SK-N-SH (cell line): ENCODE measurements at regions not wholly inside any gene's neighbourhood (a gene's known extent, or its start where the extent isn't known, plus 50 kb on each side); places are given as distances from the start of the nearest gene placed in this dataset.
A peak's percentile ranks its signal among the peaks of the same experiment; 100 is the strongest.

ENCODE experiments used
- CHD2 ChIP-seq: fragments of 150-350 bp; IDR thresholded peaks from 2 replicates; pipeline ENCODE4 v1.6.1; 2018; ENCODE audit warnings: low read length; ENCODE audit not compliant: partially characterized antibody
- CTCF ChIP-seq: fragments of 200-600 bp; sonication (generic); IDR thresholded peaks from 2 replicates; pipeline ENCODE4 v1.6.1; 2017; ENCODE audit warnings: antibody characterized with exemption, mild to moderate bottlenecking, moderate library complexity
- EP300 ChIP-seq, 2 experiments: IDR thresholded peaks; 2 replicates each; pipeline versions ENCODE4 v1.4.0 to v1.6.1; 2012; ENCODE audit warnings: borderline replicate concordance in 1 of 2, low read depth in 1 of 2, low read length in 1 of 2
- EZH2phosphoT487 ChIP-seq: fragments of 200-600 bp; sonication (generic); IDR thresholded peaks from 2 replicates; pipeline ENCODE4 v1.6.1; 2017; ENCODE audit warnings: low read depth, mixed run types, mild to moderate bottlenecking, antibody characterized with exemption, moderate library complexity, borderline replicate concordance
- GABPA ChIP-seq: IDR thresholded peaks from 2 replicates; pipeline ENCODE4 v1.4.0; 2012; ENCODE audit warnings: low read depth, mild to moderate bottlenecking
- JUND ChIP-seq: IDR thresholded peaks from 2 replicates; pipeline ENCODE4 v1.4.0; 2012
- MXI1 ChIP-seq: IDR thresholded peaks from 2 replicates; pipeline ENCODE4 v1.6.1; 2012; ENCODE audit warnings: mild to moderate bottlenecking, low read depth, low read length, improper control_type of control experiment
- RAD21 ChIP-seq: IDR thresholded peaks from 2 replicates; pipeline ENCODE4 v1.6.1; 2012; ENCODE audit warnings: mild to moderate bottlenecking, low read length
- RCOR1 ChIP-seq: fragments of 150-350 bp; IDR thresholded peaks from 2 replicates; pipeline ENCODE4 v1.6.1; 2017; ENCODE audit warnings: antibody characterized with exemption, low read length

DNA sequence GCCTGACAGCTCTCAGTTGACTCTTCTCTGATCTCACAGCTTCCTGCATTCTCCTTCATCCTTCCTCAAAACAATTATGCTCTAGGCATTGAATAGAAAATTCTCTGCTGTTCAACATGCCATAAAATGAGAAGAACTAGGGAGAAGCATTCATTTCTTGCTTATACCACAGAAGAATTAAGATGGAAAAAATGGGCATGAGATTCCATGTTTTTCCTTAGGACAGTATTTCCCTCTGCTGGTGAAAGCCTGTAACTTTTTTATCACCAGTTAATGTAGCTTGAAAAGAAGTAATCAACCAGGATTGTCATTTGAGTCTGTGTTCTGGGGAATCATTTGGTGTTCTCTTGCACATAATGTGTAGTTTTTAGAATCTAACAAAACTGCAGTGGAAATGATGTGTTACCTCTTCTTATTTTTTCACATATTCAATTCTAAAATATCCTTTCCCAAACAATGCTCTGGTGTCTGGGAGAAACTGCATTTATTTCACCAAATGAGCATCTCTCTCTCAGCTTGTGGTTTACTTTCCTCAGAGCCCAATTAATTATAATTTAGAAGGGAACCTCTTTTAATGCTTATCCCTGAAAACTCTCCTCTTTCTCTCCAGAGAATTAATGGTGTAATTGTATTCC is 92.8 kb upstream of the DCBLD2 start:
- TF ChIP-seq MXI1 (no peak), CTCF (peak; percentile 85), GABPA (no peak), EZH2phosphoT487 (no peak), CHD2 (no peak), RAD21 (peak; percentile 96), EP300 (IDR thresholded peaks at IDR 0.05; ENCODE audit: borderline replicate concordance in 1 of 2, low read depth in 1 of 2, low read length in 1 of 2) (no peak), JUND (no peak), RCOR1 (no peak)
